GM23338 (cell line): ENCODE measurements at regions not wholly inside any gene's neighbourhood (a gene's known extent, or its start where the extent isn't known, plus 50 kb on each side); places are given as distances from the start of the nearest gene placed in this dataset.

Experiments
- ATAC-seq: fragments of 200-7000 bp; cut with Tn5 transposase; 3 replicates; pipeline ENCODE4 v1.9.1; 2020
- DNase-seq: peaks from one replicate; pipeline ENCODE4 v3.0.0-alpha.2; 2015; ENCODE audit warnings: low spot score
- H2AFZ ChIP-seq: fragments of 200-600 bp; sonication (generic); 2 replicates; pipeline ENCODE4 v1.8.0; 2016; ENCODE audit warnings: antibody characterized with exemption, mild to moderate bottlenecking, moderate library complexity
- H3F3A ChIP-seq: fragments of 200-600 bp; sonication (generic); replicated peaks from 2 replicates; pipeline ENCODE4 v1.8.0; 2017; ENCODE audit warnings: antibody characterized with exemption, mixed run types, low read depth
- H3K27ac ChIP-seq: fragments of 200-600 bp; sonication (generic); 2 replicates; pipeline ENCODE4 v1.6.1; 2016; ENCODE audit warnings: low read depth
- H3K27me3 ChIP-seq: fragments of 200-600 bp; sonication (generic); 2 replicates; pipeline ENCODE4 v1.8.0; 2016; ENCODE audit warnings: mild to moderate bottlenecking, mixed run types, moderate library complexity; ENCODE audit not compliant: insufficient read depth
- H3K36me3 ChIP-seq: fragments of 200-600 bp; sonication (generic); 2 replicates; pipeline ENCODE4 v1.8.0; 2016; ENCODE audit warnings: mild to moderate bottlenecking; ENCODE audit not compliant: insufficient read depth
- H3K4me1 ChIP-seq: fragments of 200-600 bp; sonication (generic); 2 replicates; pipeline ENCODE4 v1.8.0; 2016; ENCODE audit warnings: mild to moderate bottlenecking, moderate library complexity; ENCODE audit not compliant: insufficient read depth
- H3K4me2 ChIP-seq: fragments of 200-600 bp; sonication (generic); 2 replicates; pipeline ENCODE4 v1.7.1; 2017; ENCODE audit warnings: mixed run types
- H3K4me3 ChIP-seq: fragments of 200-600 bp; sonication (generic); 2 replicates; pipeline ENCODE4 v1.6.1; 2016; ENCODE audit warnings: mixed run types
- H3K79me2 ChIP-seq: fragments of 200-600 bp; sonication (generic); replicated peaks from 2 replicates; pipeline ENCODE4 v1.8.0; 2017; ENCODE audit warnings: mild to moderate bottlenecking; ENCODE audit not compliant: insufficient read depth
- H3K9me2 ChIP-seq: fragments of 200-600 bp; sonication (generic); 2 replicates; pipeline ENCODE4 v1.8.0; 2017; ENCODE audit not compliant: insufficient read depth
- H4K20me1 ChIP-seq: fragments of 200-600 bp; sonication (generic); replicated peaks from 2 replicates; pipeline ENCODE4 v1.8.0; 2017; ENCODE audit warnings: mild to moderate bottlenecking; ENCODE audit not compliant: insufficient read depth
- H3K27ac Mint-ChIP-seq: 2 replicates; pipeline ENCODE4 v1.8.0; 2020; ENCODE audit warnings: inconsistent platforms, mild to moderate bottlenecking, moderate library complexity, mixed read lengths
- H3K27me3 Mint-ChIP-seq: 3 replicates; pipeline ENCODE4 v1.8.0; 2022; ENCODE audit warnings: low read depth, mild to moderate bottlenecking, moderate library complexity, mixed read lengths, inconsistent platforms; ENCODE audit not compliant: insufficient read depth, poor library complexity
- H3K36me3 Mint-ChIP-seq: 3 replicates; pipeline ENCODE4 v1.8.0; 2021; ENCODE audit warnings: low read depth, mild to moderate bottlenecking, inconsistent platforms, moderate library complexity, mixed read lengths
- H3K4me1 Mint-ChIP-seq: 3 replicates; pipeline ENCODE4 v1.8.0; 2020; ENCODE audit warnings: mild to moderate bottlenecking, inconsistent platforms, mixed read lengths
- H3K4me3 Mint-ChIP-seq: 3 replicates; pipeline ENCODE4 v1.8.0; 2021; ENCODE audit warnings: moderate library complexity, mild to moderate bottlenecking, inconsistent platforms, mixed read lengths
- H3K9me3 Mint-ChIP-seq: 3 replicates; pipeline ENCODE4 v1.8.0; 2020; ENCODE audit warnings: moderate library complexity, mild to moderate bottlenecking, inconsistent platforms, mixed read lengths
- CREB1 ChIP-seq: fragments of 250-450 bp; sonication (Bioruptor Pico); IDR thresholded peaks from 2 replicates; pipeline ENCODE4 v1.5.0; 2020; ENCODE audit warnings: low read depth, mild to moderate bottlenecking, moderate library complexity
- ETS1 ChIP-seq: IDR thresholded peaks from 2 replicates; pipeline ENCODE4 v1.6.1; 2016; ENCODE audit warnings: antibody characterized with exemption
- EZH2phosphoT487 ChIP-seq: fragments of 200-600 bp; sonication (generic); IDR thresholded peaks from one replicate; pipeline ENCODE4 v1.8.1; 2018; ENCODE audit warnings: antibody characterized with exemption; ENCODE audit not compliant: unreplicated experiment
- NANOG ChIP-seq: IDR thresholded peaks from 2 replicates; pipeline ENCODE4 v1.6.1; 2016; ENCODE audit warnings: antibody characterized with exemption, borderline replicate concordance
- REST ChIP-seq: IDR thresholded peaks from one replicate; pipeline ENCODE4 v1.6.1; 2018; ENCODE audit warnings: antibody characterized with exemption; ENCODE audit not compliant: unreplicated experiment
- STAT1 ChIP-seq: IDR thresholded peaks from one replicate; pipeline ENCODE4 v1.6.1; 2016; ENCODE audit warnings: antibody characterized with exemption; ENCODE audit not compliant: unreplicated experiment
- ZNF114 ChIP-seq: fragments of 250-450 bp; sonication (Bioruptor Pico); IDR thresholded peaks from 2 replicates; pipeline ENCODE4 v1.5.0; 2020; ENCODE audit warnings: mild to moderate bottlenecking, moderate library complexity
- ZNF462 ChIP-seq: fragments of 250-450 bp; sonication (Bioruptor Pico); IDR thresholded peaks from 2 replicates; pipeline ENCODE4 v1.5.0; 2020; ENCODE audit warnings: mild to moderate bottlenecking, moderate library complexity

- Mint-ChIP-seq H3K27me3 (no peaks in the 10 kb centered on the region), H3K4me1 (peaks cover 4% of the 10 kb centered on the region), H3K36me3 (no peaks in the 10 kb centered on the region; the same call in 2 of the 3 replicates), H3K27ac (no peak overlapping the region), H3K9me3 (no peaks in the 10 kb centered on the region; the same call in 1 of the 3 replicates), H3K4me3 (no peak overlapping the region)
- Histone ChIP-seq H3K4me2 (no peak overlapping the region), H3K36me3 (no peaks in the 10 kb centered on the region), H3F3A (no peaks in the 10 kb centered on the region), H4K20me1 (no peaks in the 10 kb centered on the region), H3K79me2 (no peaks in the 10 kb centered on the region), H2AFZ (no peak overlapping the region), H3K27me3 (no peaks in the 10 kb centered on the region), H3K4me3 (no peak overlapping the region), H3K9me2 (no peaks in the 10 kb centered on the region), H3K4me1 (no peaks in the 10 kb centered on the region), H3K27ac (no peak overlapping the region)
- TF ChIP-seq ZNF114 (CRISPR knock-in tag) (no peak), REST (no peak), STAT1 (no peak), NANOG (no peak), ETS1 (no peak), CREB1 (no peak), ZNF462 (CRISPR knock-in tag) (no peak), EZH2phosphoT487 (no peak)
- no peak for ATAC-seq
- no peak for DNase-seq
Observed at GRCh38 chr13:68834375-68834774, 1273.3 kb upstream of the ATXN8OS start.
